Ureter (tissue), 1 donor: ENCODE measurements at regions not wholly inside any gene's neighbourhood (a gene's known extent, or its start where the extent isn't known, plus 50 kb on each side); places are given as distances from the start of the nearest gene placed in this dataset.

Source experiments
- DNase-seq: peaks from one replicate; pipeline ENCODE4 v3.0.0-alpha.2; 2020; ENCODE audit warnings: low spot score
- donor health status: DM: yes; HTN: yes; CAD: no.

DNA sequence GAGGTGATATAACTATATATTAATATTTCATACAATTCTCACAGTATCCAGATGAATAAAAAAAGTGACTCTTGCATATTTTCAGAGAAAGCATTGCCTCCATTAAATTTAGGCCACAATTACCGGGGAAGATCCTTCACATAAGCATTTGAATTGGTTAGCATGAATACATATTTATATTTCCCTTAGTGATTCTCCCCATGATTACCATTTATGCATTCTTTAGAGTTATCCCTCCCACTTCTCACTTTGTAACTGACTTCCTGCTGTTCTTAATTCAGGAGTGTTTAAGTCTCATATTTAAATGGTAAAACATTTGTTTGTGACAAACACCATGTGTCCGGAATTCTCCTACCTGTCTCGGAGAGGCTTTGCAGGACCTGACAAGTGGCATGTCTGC lies 523.4 kb downstream of the CCDC85A start:
- no peak for DNase-seq

DNA sequence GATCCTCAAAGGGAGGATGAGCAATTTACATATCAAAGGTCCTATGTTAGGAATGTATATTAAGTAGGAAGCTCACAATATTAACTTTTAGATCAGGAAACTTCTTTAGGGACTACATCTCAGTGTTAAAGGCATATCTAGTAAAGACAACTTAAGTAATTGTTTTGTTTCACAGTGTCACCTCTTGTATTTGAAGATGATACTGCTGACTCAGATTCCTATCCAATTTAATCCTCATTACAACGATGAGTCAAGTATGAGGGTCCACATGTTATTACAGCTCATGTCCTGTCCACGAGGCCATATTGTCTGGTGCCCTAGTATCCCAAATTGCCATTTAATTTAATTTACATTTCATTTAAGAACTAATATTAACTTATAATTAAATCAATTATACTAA lies 523.9 kb downstream of the CCDC85A start:
- no peak for DNase-seq

DNA sequence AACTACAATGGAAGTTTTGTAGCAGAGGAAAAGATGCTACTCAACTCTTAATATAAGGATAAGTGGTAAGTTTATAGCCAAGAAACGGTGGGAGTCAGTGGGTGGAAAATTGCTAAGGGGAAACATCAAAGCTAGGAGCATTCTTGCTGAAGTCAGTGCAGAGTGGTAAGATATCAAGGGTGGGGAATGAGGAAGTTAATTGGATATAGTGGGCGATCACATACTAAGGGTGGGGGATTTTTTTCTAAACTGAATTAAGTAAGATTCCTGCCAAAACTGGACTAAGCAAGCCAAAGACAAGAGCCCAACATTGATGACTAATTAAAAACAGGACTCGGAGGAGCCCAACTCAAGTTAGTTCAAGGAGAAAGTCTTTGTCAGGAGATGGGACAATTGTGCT lies 525.4 kb downstream of the CCDC85A start:
- no peak for DNase-seq

DNA sequence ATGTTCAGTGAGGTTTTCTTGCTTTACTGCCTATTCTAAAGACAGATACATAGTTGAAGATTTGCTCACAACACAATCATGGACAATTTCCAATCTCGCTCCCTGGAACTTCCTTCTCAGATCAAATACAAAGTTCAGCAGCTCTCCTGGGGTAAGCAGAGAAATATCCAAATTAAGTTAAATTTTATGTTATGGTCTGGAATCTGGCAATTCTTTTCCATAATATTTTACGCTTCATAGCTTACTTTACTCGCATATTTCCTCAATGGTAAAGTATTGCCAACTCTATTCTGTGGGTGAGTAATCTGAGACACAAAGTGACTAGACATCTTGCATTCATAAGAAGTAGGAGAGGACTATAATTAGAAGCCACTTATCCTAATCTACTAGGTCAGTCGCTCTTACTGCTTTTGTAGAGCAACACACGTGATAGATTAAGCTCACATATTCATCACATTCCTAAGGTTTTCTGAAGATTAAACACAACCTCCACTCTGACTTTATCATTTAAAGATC lies 529.4 kb downstream of the CCDC85A start:
- no peak for DNase-seq

DNA sequence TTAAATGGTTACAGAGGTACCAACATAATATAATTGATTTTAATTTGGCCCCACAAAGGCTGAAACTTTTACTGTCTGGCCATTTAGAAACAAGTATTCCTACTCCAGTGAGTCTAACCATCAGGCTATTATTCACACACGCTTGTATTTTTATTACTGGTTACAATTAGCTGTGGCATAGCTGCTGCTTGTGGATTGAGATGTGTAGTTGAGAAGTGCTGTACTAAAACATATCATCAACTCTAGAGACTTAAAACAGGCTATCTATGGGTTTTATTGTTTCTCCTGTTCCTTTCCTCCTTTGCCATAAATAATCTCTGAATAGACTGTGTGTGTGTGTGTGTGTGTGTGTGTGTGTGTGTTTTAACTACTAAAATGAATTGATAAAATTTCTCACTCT lies 530.2 kb downstream of the CCDC85A start:
- no peak for DNase-seq

DNA sequence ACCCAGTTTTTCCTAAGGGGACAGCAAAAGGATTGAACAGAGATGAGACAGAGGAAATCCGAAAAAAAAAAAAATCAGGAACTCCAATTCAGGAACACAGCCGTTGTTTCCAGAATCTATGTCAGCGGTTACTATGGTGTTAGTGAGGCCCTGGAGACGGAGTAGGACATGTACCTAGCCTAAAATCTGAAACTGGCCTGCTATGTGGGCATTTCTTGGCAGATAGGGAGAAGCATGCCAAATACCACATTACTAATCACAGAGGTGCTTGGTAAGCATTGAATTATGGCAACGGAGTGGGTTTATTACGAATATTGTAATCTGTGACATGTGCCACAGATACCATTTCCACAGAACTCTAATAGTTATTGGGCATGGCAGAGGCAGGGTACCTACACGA lies 530.6 kb downstream of the CCDC85A start:
- no peak for DNase-seq

DNA sequence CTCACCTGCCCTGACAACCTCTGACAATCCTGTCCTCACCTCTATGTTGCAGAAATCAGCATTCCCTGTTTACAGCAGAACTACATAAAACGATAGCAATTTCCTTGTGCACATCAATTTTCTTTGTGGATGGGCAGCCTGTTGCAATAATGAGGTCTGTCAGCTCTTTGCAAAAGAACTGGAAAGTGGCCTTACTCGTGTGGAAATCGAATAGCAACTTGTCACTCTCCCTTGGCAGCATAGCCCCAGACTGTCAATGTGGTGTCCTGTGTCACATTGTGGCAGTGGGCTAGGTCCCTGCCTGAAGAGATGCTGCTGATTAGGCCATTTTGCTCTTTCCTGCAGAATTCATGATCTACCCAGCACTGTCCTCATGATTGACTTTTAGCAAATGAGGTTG lies 531.9 kb downstream of the CCDC85A start:
- DNase-seq = no peak

DNA sequence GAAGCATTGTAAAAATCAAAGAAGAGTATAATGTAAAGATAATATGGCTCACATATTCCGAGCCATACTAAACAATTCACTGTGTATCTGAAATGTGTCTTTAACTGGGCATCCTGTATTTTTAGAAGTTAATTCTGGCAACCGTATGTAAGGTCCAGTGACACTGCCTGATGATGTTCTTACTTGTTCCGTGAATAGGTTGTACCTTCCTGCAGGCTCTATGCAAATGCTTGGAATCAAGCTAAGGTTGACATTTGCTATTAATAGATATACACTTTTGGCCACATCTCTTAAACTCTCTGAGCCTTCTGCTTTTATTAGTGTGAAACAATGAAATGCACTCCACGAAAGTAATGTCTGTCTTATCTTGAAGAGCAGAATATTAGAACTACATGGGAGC lies 534.6 kb downstream of the CCDC85A start:
- DNase-seq = no peak

DNA sequence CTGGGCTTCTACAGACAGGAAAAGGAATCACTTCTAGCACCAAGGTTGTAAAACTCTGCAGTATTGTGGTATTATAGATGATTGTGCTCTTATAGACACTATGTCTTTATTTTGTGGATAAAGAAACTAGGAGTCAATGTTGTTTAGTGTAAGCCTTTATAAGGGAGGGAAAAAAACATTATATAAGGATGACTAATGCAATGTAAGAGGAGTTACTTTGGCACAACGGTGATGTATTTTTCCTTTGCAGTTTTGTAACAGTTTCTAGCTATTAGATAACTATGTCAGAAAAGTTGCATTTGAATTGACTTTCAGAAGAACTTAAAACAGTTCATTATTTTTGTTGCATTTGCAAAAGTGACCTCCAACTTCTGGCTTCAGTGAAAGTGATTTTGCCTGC lies 545.4 kb downstream of the CCDC85A start:
- DNase-seq = no peak

DNA sequence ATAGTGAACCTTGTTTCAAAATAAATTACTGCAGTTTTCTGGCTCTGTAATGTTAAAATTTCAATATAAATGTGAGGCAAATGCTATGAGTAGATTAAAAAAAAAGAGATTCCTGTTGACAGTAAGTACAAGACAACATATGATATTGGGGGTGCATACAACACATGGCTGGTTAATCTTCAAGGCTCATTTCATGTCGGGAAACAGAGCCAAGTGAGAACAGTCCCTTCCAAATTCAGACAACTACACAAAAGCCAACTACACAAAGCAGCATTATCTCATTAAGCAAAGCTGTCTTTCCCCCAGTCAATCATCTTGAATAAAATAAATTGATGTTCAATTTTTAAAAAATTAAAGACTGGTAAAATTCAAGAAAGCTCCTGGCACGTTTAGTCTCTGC lies 549.2 kb downstream of the CCDC85A start:
- no peak for DNase-seq

DNA sequence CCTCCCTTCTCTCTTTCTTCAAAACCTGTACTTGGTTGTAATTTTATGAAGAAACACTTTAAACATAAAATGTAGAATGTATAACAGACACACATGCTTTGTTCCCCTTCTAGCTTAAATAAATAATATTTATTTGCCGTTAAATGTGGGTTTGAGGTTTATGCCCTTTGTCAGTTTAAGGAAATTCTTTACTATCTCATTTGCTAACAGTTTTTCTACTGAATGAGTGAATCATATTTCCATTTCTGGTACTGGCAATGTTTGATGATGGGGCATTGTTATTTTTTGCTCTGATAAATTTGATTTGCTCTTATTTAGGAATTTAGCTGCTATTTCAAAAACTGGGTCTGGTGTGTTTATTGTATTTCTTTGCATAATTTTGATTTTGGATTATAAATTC lies 555.6 kb downstream of the CCDC85A start:
- no peak for DNase-seq

DNA sequence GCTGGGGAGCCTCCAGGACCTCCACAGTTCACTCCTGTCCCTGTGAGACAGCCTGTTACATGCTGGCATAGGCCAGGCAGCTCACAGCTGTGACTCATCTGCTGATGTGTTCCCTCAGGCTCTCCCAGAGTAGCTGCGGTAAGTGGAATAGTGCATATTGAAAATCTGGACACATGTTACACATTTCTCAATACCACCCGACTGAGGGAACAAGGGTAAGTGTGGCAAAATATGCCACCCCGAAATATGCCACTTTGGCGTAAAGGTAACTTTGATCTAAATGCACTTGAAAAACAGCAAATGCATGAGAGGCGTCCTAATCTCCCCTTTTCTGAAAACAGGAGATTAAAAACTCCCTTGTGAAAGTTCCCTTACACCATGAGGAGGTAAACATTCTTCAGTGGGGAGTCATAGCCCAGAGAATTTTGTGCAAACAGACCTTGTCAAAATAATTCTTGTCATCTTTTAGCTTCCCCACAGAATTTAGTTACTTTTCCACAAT lies 557.9 kb downstream of the CCDC85A start:
- DNase-seq = no peak

DNA sequence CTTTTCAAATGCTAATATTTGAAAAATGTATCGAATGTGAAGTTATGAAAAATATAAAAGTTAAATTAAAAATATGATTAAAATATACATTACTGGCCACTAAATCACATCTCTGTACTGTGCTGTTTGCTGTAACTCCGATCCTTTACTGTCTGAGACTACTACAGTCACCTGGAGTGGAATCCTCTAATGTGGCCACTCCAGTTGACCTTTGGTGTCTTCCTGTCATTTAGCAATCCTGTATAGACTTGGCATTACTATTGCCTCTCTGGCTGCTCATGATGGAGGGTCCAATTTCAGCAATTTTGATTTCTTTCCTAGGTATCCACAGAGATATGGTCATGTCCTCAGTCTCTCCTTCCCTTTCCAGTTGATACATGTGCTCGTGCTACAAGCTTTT lies 560.0 kb downstream of the CCDC85A start:
- DNase-seq = no peak

DNA sequence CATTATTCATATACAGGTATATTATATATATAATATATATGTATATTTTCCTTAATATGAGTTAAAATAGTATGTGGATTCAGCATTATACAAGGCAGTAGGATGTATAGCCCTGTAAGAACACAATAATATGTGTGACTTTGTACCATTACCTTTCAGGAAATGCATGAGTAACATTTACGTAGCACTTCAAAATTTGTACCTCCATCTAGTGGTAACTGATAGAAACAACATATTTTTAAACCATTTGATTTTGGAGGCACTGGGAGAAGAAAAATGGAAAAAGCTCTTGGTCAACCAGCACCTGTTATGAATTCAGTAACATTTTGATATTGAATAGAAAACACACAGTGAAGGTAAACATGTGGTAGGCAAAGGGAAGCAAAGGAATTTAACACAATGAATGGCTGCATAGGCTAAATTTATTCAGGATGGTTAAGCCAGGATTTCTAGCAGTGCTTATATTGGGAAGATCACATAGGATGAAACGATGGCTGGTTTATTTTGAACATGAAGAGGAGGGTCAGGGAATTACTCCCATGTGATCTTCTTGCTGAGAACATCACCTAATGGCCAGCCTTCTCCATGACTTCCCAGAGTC lies 565.5 kb downstream of the CCDC85A start:
- no peak for DNase-seq

DNA sequence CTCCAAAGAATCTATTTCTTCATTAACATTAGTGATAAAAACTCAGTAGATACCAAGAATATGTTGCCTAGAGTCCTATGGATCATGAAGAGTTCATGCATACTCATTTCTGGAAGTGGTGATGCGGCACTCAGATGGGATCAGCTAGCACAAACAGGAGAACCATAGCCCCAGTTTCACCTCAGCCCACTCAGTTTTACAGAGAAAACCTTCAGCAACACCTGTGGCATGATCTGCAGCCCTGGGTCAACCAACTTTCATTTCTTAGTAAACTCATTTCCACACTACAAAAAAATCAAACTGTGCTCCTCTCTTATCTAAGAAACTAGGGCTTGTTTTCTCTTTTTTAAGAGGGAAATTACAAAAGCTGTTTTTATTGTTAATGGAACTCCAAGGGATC lies 569.4 kb downstream of the CCDC85A start:
- no peak for DNase-seq

DNA sequence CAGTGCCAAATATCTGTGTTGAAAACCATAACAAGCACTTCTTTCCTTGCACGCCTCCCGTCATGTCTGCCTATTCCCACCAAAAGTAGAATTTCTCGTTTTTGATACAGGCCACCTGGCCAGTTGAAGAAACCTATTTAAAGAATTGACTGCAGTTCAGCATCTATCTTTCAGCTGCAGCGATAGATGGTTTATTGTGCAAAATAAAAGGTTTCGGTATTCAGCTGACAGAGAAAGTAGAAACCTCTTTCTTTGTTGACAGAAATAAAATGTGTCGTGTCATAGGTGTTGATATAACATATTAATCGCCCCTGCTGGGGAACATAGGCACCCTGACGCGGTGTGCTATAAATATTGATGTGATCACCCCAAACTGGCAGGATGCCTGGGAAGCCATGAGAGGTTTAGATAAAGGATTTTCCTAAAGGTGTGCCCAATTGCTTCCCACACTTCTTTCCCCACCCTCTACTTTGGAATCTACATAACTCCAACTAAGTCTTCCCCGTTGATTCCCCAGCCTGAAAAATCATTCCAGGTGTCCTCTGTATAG lies 570.4 kb downstream of the CCDC85A start:
- no peak for DNase-seq

DNA sequence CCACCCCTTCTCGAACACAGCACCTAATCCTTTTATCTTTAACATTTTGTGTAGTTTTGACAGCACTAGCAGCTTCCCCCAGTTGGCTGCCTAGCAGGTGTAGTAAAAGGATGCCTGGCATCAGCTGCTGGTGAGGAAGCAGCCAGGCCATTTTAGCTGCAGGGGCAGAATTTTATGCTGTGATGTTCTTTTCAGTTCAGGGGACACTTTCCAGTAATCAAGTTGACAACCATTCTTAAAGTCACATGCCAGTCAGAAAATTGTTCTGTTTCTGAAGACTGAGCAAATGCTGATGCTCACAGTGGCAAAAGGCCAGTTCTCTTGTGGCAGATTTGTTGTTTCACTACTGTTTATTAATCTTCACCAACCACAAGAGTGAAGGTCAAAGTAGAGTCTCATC lies 570.8 kb downstream of the CCDC85A start:
- no peak for DNase-seq

DNA sequence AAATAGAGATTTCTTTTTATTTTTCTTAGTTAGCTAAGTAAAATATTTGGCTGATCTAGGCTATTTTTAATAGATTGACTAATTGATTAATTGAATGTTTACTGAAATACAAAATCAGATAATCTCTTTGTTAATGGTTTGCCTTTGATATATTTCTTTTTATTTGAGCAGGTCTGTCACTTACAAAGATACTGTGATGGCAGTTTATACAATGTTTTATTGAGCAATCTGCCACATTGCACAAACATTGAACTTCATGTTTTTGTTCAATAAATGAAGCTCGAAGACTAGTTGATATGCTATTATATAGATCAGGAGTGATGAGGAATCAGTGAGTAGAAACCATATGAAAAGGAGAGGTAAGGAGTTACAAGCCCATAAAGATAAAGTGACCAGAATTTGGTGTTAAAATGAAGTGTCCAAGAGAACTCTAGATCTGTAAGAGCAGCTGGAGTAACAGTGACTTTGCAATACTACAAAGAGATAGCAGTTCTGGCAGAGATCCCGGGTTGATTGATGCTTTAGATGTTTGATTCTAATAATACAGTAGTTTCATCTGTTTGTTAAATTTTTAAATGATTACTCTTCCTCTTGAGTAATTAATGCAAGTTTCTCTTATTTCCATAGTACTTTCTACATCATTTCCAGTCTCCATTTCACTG lies 574.2 kb downstream of the CCDC85A start:
- DNase-seq = no peak

DNA sequence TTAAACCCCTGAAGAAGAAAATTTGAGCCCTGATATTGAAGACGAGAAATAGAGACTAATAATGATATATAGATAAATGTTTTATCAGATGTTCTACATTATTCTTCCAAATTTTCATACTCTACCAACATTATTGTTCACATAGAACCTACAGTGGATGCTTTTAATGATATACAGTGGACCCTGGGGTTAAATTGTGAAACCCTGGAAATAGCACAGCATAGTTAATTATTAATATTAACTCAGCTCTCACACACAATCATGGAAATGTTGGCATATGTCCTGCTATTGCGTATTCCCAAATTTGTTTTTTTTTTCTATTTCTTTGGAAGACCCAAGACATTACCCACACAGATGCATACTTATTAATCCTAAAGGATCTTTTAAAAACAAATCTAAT lies 579.9 kb downstream of the CCDC85A start:
- no peak for DNase-seq

DNA sequence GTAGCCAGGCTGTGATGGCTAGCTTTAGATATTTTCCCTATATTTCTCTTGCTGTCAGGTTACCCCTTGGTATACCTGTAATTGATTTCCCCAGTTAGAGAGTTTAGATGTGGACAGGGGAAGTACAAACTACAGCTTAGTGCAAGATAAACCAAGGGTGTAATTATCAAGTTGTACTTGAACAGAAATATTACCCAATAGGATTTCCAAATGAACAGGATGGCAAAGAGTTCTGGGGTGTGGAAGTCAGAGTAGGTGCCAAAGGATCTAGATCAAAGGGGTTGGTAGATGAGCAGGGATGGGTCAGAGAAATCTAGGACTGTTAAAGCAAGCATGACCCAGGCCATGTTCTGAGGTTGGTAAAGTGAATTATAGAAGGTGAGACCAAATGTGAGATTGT lies 585.2 kb downstream of the CCDC85A start:
- DNase-seq = no peak

DNA sequence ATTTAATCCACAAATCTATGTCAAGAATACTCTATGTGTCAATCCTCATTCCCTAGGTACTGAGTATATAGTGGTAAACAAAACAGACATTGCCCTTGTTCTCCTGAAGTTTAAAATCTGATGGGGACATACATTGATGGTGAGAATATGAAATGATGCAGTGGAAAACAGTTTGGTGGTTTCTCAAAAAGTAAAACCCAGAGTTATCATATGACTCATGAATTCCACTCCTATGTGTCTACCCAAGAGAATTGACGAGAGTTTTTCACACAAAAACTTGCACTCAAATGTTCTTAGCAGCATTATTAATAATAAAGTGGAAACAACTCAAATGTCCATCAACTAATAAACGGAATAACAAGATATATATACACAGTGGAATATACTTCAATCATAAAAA lies 586.7 kb downstream of the CCDC85A start:
- no peak for DNase-seq

DNA sequence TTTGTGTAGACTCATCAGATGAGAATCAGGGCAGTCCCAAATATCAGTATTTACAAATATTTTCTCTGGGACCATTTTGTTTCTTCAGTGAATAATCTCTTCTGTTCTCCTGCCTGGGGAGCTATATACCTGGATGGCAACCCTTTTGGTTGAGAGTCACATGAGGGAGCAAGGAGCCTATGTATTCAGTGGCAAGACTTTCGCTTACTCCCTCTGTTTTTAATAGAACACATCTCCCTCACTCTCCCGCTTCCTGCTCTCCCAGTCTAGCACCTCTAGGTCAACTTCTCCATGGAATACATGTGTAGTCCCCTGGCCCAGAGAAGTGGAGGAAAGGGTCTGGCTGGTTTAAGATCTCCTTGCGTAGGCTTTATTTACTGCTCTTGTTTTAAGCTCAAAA lies 600.3 kb downstream of the CCDC85A start:
- no peak for DNase-seq

DNA sequence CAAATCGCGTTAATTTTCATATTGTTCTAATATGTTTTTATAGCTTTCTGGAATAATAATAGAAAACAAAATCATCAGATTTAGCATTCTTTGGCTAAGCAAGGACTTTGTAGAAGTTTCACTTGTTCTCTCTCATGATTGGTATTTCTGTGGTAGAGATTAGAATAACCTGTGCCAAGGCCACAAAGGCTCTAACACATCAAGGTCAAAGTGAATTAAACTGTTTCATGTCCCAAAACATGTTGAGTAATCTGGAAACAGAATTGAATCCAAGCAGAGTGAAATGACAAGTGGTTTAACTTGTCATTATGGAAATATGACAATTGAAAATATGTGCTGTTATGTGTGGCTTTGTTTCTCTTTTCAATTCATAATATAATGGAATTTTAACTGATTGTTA lies 617.4 kb downstream of the CCDC85A start:
- DNase-seq = no peak
